ENCODE measurements at regions not wholly inside any gene's neighbourhood (a gene's known extent, or its start where the extent isn't known, plus 50 kb on each side); places are given as distances from the start of the nearest gene placed in this dataset.

DNA sequence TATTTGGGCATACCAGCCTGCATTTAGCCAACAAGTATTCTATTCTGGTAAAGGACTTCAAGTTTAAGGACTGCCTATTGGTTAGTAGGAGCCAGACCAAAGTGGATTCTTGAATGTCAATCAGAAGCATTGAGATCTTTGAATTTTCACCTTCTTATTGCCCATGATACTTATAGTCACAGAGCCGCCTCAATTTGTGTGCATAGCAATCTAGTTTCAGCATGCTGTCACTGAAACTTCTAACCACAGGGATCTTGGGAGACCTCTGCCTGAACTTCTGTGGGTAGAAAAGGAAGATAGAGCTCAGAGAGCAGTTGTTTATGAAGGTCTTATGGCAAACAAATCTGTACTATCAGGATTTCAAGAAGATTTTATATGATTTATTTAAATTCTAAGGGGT, 501.4 kb upstream of the USP24 start:
- H3K4me1 ChIP-seq (ENCODE audit: control insufficient read depth, insufficient read depth, low read length): peaks cover 7% of the 10 kb centered on the region

DNA sequence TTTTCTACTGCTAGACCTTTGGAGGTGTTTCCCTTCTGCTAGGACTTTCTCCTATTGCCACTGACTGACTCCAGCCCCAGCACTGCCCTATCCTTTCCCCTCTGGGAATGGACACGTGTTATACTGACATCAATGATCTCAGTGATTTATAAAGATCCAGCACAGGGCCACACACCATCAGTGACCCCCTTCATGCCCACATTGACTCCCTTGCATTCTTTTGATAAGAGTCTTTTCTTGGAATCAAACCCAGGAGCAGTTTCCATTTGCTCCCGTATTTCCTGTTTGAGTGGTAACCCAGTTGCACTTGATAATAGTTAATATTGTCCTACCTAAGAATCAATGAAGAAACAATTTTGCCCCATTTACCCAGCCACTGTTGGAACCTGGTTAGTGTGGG, 501.0 kb upstream of the USP24 start:
- Histone ChIP-seq H3K9me3 (ENCODE audit: control insufficient read depth, low read length) (no peaks in the 10 kb centered on the region), H3K27ac (ENCODE audit: insufficient read depth, low read depth, low read length, poor library complexity, severe bottlenecking) (no peak overlapping the region), H3K4me3 (ENCODE audit: insufficient read depth, low read depth, low read length) (no peak overlapping the region), H3K36me3 (ENCODE audit: control insufficient read depth, insufficient read depth, low read length) (no peaks in the 10 kb centered on the region), H3K4me1 (ENCODE audit: control insufficient read depth, insufficient read depth, low read length) (peaks cover 7% of the 10 kb centered on the region), H3K27me3 (ENCODE audit: control insufficient read depth, insufficient read depth, low read length, poor library complexity, severe bottlenecking) (no peaks in the 10 kb centered on the region)
- 93 to 100% methylated on average over 2 of the region's 2 CpGs for WGBS, 2 experiments

More for the DNA sequence above, 501.4 kb upstream of the USP24 start:
- H3K27ac ChIP-seq (ENCODE audit: insufficient read depth, low read depth, low read length, poor library complexity, severe bottlenecking): no peak overlapping the region
- WGBS, 2 experiments: 92 to 96% methylated on average over 1 of the region's 1 CpG
- no peaks in the 10 kb centered on the region for H3K36me3 ChIP-seq (ENCODE audit: control insufficient read depth, insufficient read depth, low read length)
- no peaks in the 10 kb centered on the region for H3K27me3 ChIP-seq (ENCODE audit: control insufficient read depth, insufficient read depth, low read length, poor library complexity, severe bottlenecking)
- no peaks in the 10 kb centered on the region for H3K9me3 ChIP-seq (ENCODE audit: control insufficient read depth, low read length)
- no peak overlapping the region for H3K4me3 ChIP-seq (ENCODE audit: insufficient read depth, low read depth, low read length)

DNA sequence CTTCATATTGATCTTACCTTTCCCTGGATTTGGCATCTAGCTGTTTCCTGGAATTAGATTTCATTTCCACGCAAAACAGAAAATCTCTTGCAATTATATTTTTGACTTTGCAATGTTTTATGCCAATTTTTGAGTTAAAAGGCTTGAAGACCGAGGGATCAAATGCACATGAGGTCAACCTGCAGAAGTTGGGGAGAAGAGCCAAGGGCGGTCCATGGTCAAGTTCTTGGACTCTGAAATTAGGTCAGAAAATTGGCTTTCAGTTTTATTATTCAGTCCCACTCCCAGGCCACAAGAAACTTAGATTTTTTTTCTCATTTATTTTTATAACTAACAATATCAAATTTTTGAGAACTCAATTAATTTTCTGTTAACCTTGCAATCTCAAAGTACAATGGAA, 499.1 kb upstream of the USP24 start:
- no peaks in the 10 kb centered on the region for H3K4me1 ChIP-seq (ENCODE audit: control insufficient read depth, insufficient read depth, low read length)
- H3K27me3 ChIP-seq (ENCODE audit: control insufficient read depth, insufficient read depth, low read length, poor library complexity, severe bottlenecking): no peaks in the 10 kb centered on the region
- no peaks in the 10 kb centered on the region for H3K36me3 ChIP-seq (ENCODE audit: control insufficient read depth, insufficient read depth, low read length)
- H3K9me3 ChIP-seq (ENCODE audit: control insufficient read depth, low read length): no peaks in the 10 kb centered on the region
- H3K27ac ChIP-seq (ENCODE audit: insufficient read depth, low read depth, low read length, poor library complexity, severe bottlenecking): no peak overlapping the region
- no peak overlapping the region for H3K4me3 ChIP-seq (ENCODE audit: insufficient read depth, low read depth, low read length)
- WGBS, 2 experiments: 92 to 95% methylated on average over 3 of the region's 3 CpGs

DNA sequence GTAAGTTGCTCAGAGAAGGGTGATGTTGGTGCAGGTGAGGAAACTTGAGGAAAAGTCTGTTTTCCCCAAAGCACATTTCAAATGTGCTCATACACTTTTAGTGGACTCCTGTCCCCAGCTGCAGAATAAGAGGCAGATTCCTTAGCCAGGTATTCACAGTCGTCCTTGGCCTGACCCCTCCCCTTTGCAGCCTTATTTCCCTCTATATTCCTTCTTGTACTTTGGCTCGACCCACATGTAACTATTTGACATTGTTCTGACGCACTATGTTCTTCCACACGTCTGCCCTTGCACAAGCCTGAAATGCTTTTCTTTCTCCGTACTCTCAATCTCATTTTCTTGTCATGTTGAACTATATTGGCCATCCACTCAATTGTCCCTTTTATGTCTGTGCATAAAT, 498.4 kb upstream of the USP24 start:
- Histone ChIP-seq H3K9me3 (ENCODE audit: control insufficient read depth, low read length) (no peaks in the 10 kb centered on the region), H3K4me3 (ENCODE audit: insufficient read depth, low read depth, low read length) (no peak overlapping the region), H3K4me1 (ENCODE audit: control insufficient read depth, insufficient read depth, low read length) (no peaks in the 10 kb centered on the region), H3K36me3 (ENCODE audit: control insufficient read depth, insufficient read depth, low read length) (no peaks in the 10 kb centered on the region), H3K27me3 (ENCODE audit: control insufficient read depth, insufficient read depth, low read length, poor library complexity, severe bottlenecking) (no peaks in the 10 kb centered on the region), H3K27ac (ENCODE audit: insufficient read depth, low read depth, low read length, poor library complexity, severe bottlenecking) (no peak overlapping the region)
- WGBS, 2 experiments: 90 to 91% methylated on average over 5 of the region's 5 CpGs

DNA sequence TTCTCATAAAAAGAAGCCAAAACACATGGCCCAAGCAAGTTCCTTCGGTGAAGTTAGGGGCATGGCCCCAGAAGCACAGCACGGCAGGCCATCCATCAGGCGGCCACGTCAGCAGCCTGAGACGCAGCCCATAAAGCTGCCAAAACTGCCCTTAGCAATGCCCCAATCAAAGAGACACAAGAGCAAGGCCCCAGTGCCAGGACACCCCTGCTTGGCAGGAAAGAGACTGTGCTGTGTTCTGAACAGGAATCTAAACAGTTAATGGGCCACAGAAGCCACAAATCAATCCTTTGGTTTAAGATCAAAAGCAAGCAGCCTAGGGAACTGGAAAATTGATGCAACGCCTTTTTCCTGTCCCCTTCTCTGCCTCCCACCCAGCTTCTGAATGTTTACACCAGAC, 497.0 kb upstream of the USP24 start:
- Histone ChIP-seq H3K4me1 (ENCODE audit: control insufficient read depth, insufficient read depth, low read length) (peaks cover 5% of the 10 kb centered on the region), H3K27me3 (ENCODE audit: control insufficient read depth, insufficient read depth, low read length, poor library complexity, severe bottlenecking) (no peaks in the 10 kb centered on the region), H3K9me3 (ENCODE audit: control insufficient read depth, low read length) (no peaks in the 10 kb centered on the region), H3K36me3 (ENCODE audit: control insufficient read depth, insufficient read depth, low read length) (no peaks in the 10 kb centered on the region), H3K4me3 (ENCODE audit: insufficient read depth, low read depth, low read length) (no peak overlapping the region), H3K27ac (ENCODE audit: insufficient read depth, low read depth, low read length, poor library complexity, severe bottlenecking) (no peak overlapping the region)
- WGBS, 2 experiments: 85 to 87% methylated on average over 6 of the region's 6 CpGs

DNA sequence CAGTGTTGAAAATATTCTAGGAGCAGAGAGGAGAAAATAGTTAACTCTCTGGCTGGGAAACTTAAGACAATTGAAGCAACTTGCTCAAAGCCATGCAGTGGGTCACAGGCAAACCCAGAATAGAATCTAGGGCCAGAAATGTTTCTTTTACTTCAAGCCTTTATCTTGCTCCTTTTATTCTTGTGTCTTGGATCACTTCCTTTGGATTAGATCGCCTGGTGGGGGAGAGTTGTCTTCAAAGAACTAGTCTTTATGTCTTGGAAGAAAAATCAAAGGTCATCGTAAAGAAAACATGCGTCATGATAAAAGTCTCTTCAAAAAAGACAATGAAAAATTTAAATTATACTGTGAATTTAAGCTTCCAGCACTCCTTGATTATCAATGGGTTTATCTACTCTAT, 493.6 kb upstream of the USP24 start:
- 87% methylated on average over 3 of the region's 3 CpGs; no CpG with 5 or more reads in 1 of the 2 experiments for WGBS, 2 experiments
- Histone ChIP-seq H3K27ac (ENCODE audit: insufficient read depth, low read depth, low read length, poor library complexity, severe bottlenecking) (no peak overlapping the region), H3K36me3 (ENCODE audit: control insufficient read depth, insufficient read depth, low read length) (no peaks in the 10 kb centered on the region), H3K4me3 (ENCODE audit: insufficient read depth, low read depth, low read length) (no peak overlapping the region), H3K9me3 (ENCODE audit: control insufficient read depth, low read length) (no peaks in the 10 kb centered on the region), H3K27me3 (ENCODE audit: control insufficient read depth, insufficient read depth, low read length, poor library complexity, severe bottlenecking) (no peaks in the 10 kb centered on the region), H3K4me1 (ENCODE audit: control insufficient read depth, insufficient read depth, low read length) (peaks cover 5% of the 10 kb centered on the region)

DNA sequence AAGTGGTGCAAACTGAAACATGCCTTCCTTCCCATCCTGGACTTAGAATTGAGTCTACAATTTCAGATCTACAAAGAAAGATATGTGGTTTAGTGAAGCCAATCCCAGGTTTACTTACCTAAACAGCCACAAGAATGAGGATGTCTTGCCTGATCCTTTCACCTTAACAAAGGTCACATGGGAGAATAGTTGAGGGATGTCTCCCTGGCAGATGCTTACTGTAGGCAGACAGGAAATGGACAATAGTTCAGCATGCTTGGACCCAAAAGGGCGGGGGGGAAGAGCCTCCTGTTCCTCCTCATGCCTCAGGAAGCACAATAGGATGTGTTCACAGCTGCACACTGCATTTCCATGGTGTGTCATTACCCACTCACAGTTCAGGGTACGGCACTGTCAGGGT, 492.7 kb upstream of the USP24 start:
- no peak overlapping the region for H3K27ac ChIP-seq (ENCODE audit: insufficient read depth, low read depth, low read length, poor library complexity, severe bottlenecking)
- no peaks in the 10 kb centered on the region for H3K27me3 ChIP-seq (ENCODE audit: control insufficient read depth, insufficient read depth, low read length, poor library complexity, severe bottlenecking)
- H3K4me1 ChIP-seq (ENCODE audit: control insufficient read depth, insufficient read depth, low read length): peaks cover 5% of the 10 kb centered on the region
- WGBS, 2 experiments: 95 to 96% methylated on average over 2 of the region's 2 CpGs
- H3K36me3 ChIP-seq (ENCODE audit: control insufficient read depth, insufficient read depth, low read length): no peaks in the 10 kb centered on the region
- no peaks in the 10 kb centered on the region for H3K9me3 ChIP-seq (ENCODE audit: control insufficient read depth, low read length)
- H3K4me3 ChIP-seq (ENCODE audit: insufficient read depth, low read depth, low read length): no peak overlapping the region

DNA sequence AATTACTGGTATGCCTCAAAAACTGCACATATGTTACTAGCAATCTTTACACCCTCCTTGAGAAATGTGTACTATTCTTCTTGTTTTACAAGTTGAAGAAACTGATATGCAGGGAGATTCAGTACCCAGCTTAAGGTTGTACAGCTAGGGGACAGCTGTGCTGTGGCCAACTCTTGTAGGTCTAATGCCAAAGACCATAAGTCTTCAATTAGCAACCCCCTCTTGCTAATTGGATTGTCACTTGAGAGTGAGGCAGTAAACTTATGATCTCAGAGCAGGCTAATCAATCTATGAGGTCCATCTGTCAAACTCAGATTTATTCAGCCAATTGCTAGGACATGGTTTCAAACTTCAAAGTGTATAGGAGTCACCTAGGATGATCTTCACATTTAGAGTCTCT, 492.0 kb upstream of the USP24 start:
- H3K9me3 ChIP-seq (ENCODE audit: control insufficient read depth, low read length): no peaks in the 10 kb centered on the region
- H3K4me3 ChIP-seq (ENCODE audit: insufficient read depth, low read depth, low read length): no peak overlapping the region
- H3K27ac ChIP-seq (ENCODE audit: insufficient read depth, low read depth, low read length, poor library complexity, severe bottlenecking): no peak overlapping the region
- H3K4me1 ChIP-seq (ENCODE audit: control insufficient read depth, insufficient read depth, low read length): peaks cover 5% of the 10 kb centered on the region
- no peaks in the 10 kb centered on the region for H3K27me3 ChIP-seq (ENCODE audit: control insufficient read depth, insufficient read depth, low read length, poor library complexity, severe bottlenecking)
- no peaks in the 10 kb centered on the region for H3K36me3 ChIP-seq (ENCODE audit: control insufficient read depth, insufficient read depth, low read length)

DNA sequence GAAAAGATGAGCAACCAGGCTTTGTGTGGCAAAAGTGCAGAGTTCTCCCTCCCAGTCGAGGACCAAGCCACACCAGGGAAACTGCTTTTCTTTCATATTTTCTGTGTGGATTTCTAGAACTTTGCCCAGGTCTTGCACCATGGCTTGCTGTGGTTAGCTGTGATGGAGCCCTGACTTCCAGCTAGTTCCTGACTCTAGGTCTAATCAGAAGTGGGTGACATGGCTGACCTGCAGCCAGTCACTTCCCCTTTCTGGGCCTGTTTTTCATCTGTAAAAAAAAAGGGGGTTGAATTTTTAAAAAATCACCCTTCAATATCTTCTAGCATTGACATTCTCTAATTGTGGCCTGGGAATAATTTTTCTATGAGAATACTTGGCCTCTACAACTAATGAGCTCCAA, 491.2 kb upstream of the USP24 start:
- 92 to 95% methylated on average over 1 of the region's 1 CpG for WGBS, 2 experiments
- Histone ChIP-seq H3K27me3 (ENCODE audit: control insufficient read depth, insufficient read depth, low read length, poor library complexity, severe bottlenecking) (no peaks in the 10 kb centered on the region), H3K4me3 (ENCODE audit: insufficient read depth, low read depth, low read length) (no peak overlapping the region), H3K36me3 (ENCODE audit: control insufficient read depth, insufficient read depth, low read length) (no peaks in the 10 kb centered on the region), H3K4me1 (ENCODE audit: control insufficient read depth, insufficient read depth, low read length) (peaks cover 5% of the 10 kb centered on the region), H3K9me3 (ENCODE audit: control insufficient read depth, low read length) (no peaks in the 10 kb centered on the region), H3K27ac (ENCODE audit: insufficient read depth, low read depth, low read length, poor library complexity, severe bottlenecking) (no peak overlapping the region)

DNA sequence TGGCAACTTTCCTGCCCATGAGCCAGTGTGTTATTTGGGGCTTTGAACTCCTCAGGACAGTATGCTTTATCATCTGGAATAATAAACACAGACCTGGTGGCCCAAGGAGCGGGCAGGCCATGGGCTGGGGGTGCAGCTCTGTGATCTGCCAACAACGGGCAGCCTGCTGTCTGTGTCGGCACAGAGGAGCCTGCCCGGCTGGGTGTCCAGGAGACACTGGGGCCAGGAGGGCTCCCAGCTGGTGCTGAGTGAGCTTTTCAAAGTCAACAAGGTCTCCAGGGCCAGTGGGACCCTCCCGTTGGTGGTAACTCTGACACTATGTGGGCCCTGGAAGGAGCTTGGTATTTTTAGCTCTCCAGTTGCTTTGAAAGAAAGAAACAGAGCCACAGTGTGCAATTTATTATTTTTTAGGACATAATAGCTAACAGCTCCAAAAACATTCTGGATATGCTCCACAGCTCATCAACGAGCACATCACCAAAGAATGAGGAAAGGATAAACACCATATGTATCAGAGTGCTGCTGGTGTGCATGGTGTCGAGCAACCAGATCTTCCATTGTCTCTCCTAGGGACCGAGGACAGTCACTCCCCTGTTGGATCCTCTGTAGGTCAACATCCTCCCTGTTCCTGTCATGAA, 488.7 kb upstream of the USP24 start:
- Histone ChIP-seq H3K27ac (ENCODE audit: insufficient read depth, low read depth, low read length, poor library complexity, severe bottlenecking) (no peak overlapping the region), H3K9me3 (ENCODE audit: control insufficient read depth, low read length) (no peaks in the 10 kb centered on the region), H3K36me3 (ENCODE audit: control insufficient read depth, insufficient read depth, low read length) (no peaks in the 10 kb centered on the region), H3K27me3 (ENCODE audit: control insufficient read depth, insufficient read depth, low read length, poor library complexity, severe bottlenecking) (no peaks in the 10 kb centered on the region), H3K4me1 (ENCODE audit: control insufficient read depth, insufficient read depth, low read length) (peaks cover 5% of the 10 kb centered on the region), H3K4me3 (ENCODE audit: insufficient read depth, low read depth, low read length) (no peak overlapping the region)
- 93 to 96% methylated on average over 8 of the region's 8 CpGs for WGBS, 2 experiments

DNA sequence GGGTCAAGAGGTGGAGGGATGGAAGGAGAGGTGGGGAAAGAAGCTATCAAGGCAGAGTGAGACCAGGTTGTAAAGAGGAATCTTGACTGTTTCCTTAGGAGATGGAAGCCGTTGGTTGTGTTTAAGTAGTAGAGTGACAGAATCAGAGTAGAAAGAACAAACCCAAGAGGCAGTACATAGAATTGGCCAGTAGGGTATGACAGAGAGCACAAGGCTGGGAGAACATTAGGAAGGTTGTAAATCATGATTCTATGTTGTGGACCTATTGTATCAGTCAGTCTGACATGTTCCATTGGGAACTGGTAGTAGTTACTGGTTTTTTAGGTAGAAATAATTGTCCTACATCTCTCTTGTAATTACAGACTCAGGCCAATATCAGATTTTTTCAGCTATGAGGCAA, 486.9 kb upstream of the USP24 start:
- Histone ChIP-seq H3K4me1 (ENCODE audit: control insufficient read depth, insufficient read depth, low read length) (no peaks in the 10 kb centered on the region), H3K4me3 (ENCODE audit: insufficient read depth, low read depth, low read length) (no peak overlapping the region), H3K9me3 (ENCODE audit: control insufficient read depth, low read length) (no peaks in the 10 kb centered on the region), H3K27ac (ENCODE audit: insufficient read depth, low read depth, low read length, poor library complexity, severe bottlenecking) (no peak overlapping the region), H3K27me3 (ENCODE audit: control insufficient read depth, insufficient read depth, low read length, poor library complexity, severe bottlenecking) (no peaks in the 10 kb centered on the region), H3K36me3 (ENCODE audit: control insufficient read depth, insufficient read depth, low read length) (no peaks in the 10 kb centered on the region)
- WGBS, 2 experiments: 84 to 90% methylated on average over 1 of the region's 1 CpG

Measured in ectodermal cell (in vitro differentiated cells).